Testis (tissue), 2 donors: ENCODE measurements at regions not wholly inside any gene's neighbourhood (a gene's known extent, or its start where the extent isn't known, plus 50 kb on each side); places are given as distances from the start of the nearest gene placed in this dataset.
A peak's percentile ranks its signal among the peaks of the same experiment; 100 is the strongest.

Source experiments
- DNase-seq: peaks from one replicate; pipeline ENCODE4 v3.0.0-alpha.2; 2019
- H3K27ac ChIP-seq, 2 donors: fragments of 200-600 bp; sonication (generic); one replicate each; pipeline ENCODE4 v1.5.1; 2019
- H3K27me3 ChIP-seq: fragments of 200-600 bp; sonication (generic); one replicate; pipeline ENCODE4 v1.5.1; 2019
- H3K36me3 ChIP-seq: fragments of 200-600 bp; sonication (generic); one replicate; pipeline ENCODE4 v1.5.1; 2017; ENCODE audit warnings: low read depth; ENCODE audit errors: missing control alignments
- H3K4me1 ChIP-seq: fragments of 200-600 bp; sonication (generic); one replicate; pipeline ENCODE4 v1.5.1; 2019
- H3K4me3 ChIP-seq, 2 donors: fragments of 200-600 bp; sonication (generic); one replicate each; pipeline ENCODE4 v1.5.1; 2017 to 2019
- H3K9me3 ChIP-seq: fragments of 200-600 bp; sonication (generic); one replicate; pipeline ENCODE4 v1.5.1; 2017
- CTCF ChIP-seq, 3 experiments: fragments of 450-650 bp in 2 of 3; fragments of 200-600 bp in 1 of 3; sonication (generic) in 1 of 3; IDR thresholded peaks; one replicate each; pipeline ENCODE4 v1.5.1; 2016 to 2019; ENCODE audit warnings: antibody characterized with exemption in 3 of 3, mild to moderate bottlenecking in 2 of 3, moderate library complexity in 1 of 3
- POLR2A ChIP-seq: fragments of 450-650 bp; IDR thresholded peaks from one replicate; pipeline ENCODE4 v1.6.1; 2017; ENCODE audit warnings: antibody characterized with exemption, mild to moderate bottlenecking, moderate library complexity
- WGBS, 2 donors: methylation state at CpG; one replicate each; pipeline ENCODE4 v1.1.5; 2018; 5-methylcytosine and 5-hydroxymethylcytosine counted together
- intact Hi-C: fragments of 100-400 bp; cut with DNase I; formaldehyde crosslinking; loops from one replicate; pipeline ENCODE4 v1.15.1; 2023; ENCODE audit warnings: low total_unique reads

GRCh38 chr17:77610972-77611521 is 347.5 kb upstream of the TNRC6C start:
- no peak for DNase-seq
- intact Hi-C loops, result no loop called here
- Histone ChIP-seq H3K36me3 (no peaks in the 10 kb centered on the region), H3K27me3 (no peaks in the 10 kb centered on the region), H3K4me3 (no peak overlapping the region), H3K9me3 (no peaks in the 10 kb centered on the region), H3K4me1 (peaks cover 4% of the 10 kb centered on the region), H3K27ac (no peak overlapping the region)
- no peak for TF ChIP-seq POLR2A
- TF ChIP-seq CTCF (IDR thresholded peaks at IDR 0.05), result no peak
- WGBS, 2 donors, result 57 to 62% methylated on average over 9 of the region's 9 CpGs

- intact Hi-C loops, result no loop called here
- TF ChIP-seq POLR2A, result no peak
- TF ChIP-seq CTCF (IDR thresholded peaks at IDR 0.05), result no peak
- Histone ChIP-seq H3K27ac (no peak overlapping the region), H3K36me3 (no peaks in the 10 kb centered on the region), H3K4me1 (peaks cover 4% of the 10 kb centered on the region), H3K4me3 (no peak overlapping the region), H3K27me3 (no peaks in the 10 kb centered on the region), H3K9me3 (no peaks in the 10 kb centered on the region)
- 85 to 96% methylated on average over 16 of the region's 16 CpGs for WGBS, 2 donors
- DNase-seq, result no peak
Observed at GRCh38 chr17:77611791-77612502, 346.6 kb upstream of the TNRC6C start.

GRCh38 chr17:77613218-77613617 is 345.3 kb upstream of the TNRC6C start:
- peaks cover 4% of the 10 kb centered on the region for H3K4me1 ChIP-seq
- 73 to 79% methylated on average over 6 to 7 of the region's 7 CpGs for WGBS, 2 donors
- no peak overlapping the region for H3K27ac ChIP-seq
- intact Hi-C loops, result no loop called here
- H3K36me3 ChIP-seq, result no peaks in the 10 kb centered on the region
- no peaks in the 10 kb centered on the region for H3K27me3 ChIP-seq
- H3K9me3 ChIP-seq, result no peaks in the 10 kb centered on the region
- TF ChIP-seq CTCF (IDR thresholded peaks at IDR 0.05) (no peak), POLR2A (no peak)
- H3K4me3 ChIP-seq, result no peak overlapping the region
- DNase-seq, result peak; percentile 37

- no peak overlapping the region for H3K4me3 ChIP-seq
- 85 to 88% methylated on average over 8 of the region's 8 CpGs for WGBS, 2 donors
- H3K27ac ChIP-seq, result no peak overlapping the region
- H3K36me3 ChIP-seq, result no peaks in the 10 kb centered on the region
- no peaks in the 10 kb centered on the region for H3K9me3 ChIP-seq
- intact Hi-C loops, result no loop called here
- no peak for DNase-seq
- H3K27me3 ChIP-seq, result no peaks in the 10 kb centered on the region
- no peak for TF ChIP-seq POLR2A
- no peak for TF ChIP-seq CTCF (IDR thresholded peaks at IDR 0.05)
- peaks cover 4% of the 10 kb centered on the region for H3K4me1 ChIP-seq
Observed at GRCh38 chr17:77613627-77614026, 344.9 kb upstream of the TNRC6C start.

GRCh38 chr17:77615703-77616253 is 342.7 kb upstream of the TNRC6C start:
- Histone ChIP-seq H3K4me3 (no peak overlapping the region), H3K27ac (peak overlapping the region in 1 of 2 donors; percentile 64), H3K36me3 (no peaks in the 10 kb centered on the region), H3K27me3 (no peaks in the 10 kb centered on the region), H3K9me3 (no peaks in the 10 kb centered on the region), H3K4me1 (peaks cover 4% of the 10 kb centered on the region)
- TF ChIP-seq CTCF (IDR thresholded peaks at IDR 0.05) (no peak), POLR2A (no peak)
- intact Hi-C loops, result no loop called here
- no peak for DNase-seq
- 24 to 55% methylated on average over 4 of the region's 4 CpGs for WGBS, 2 donors
